Suppressor macrophage (primary cell): ENCODE measurements at regions not wholly inside any gene's neighbourhood (a gene's known extent, or its start where the extent isn't known, plus 50 kb on each side); places are given as distances from the start of the nearest gene placed in this dataset.

Source experiments
- DNase-seq, 4 experiments: peaks; one replicate each; pipeline ENCODE4 v3.0.0-alpha.2; 2020 to 2022

DNA sequence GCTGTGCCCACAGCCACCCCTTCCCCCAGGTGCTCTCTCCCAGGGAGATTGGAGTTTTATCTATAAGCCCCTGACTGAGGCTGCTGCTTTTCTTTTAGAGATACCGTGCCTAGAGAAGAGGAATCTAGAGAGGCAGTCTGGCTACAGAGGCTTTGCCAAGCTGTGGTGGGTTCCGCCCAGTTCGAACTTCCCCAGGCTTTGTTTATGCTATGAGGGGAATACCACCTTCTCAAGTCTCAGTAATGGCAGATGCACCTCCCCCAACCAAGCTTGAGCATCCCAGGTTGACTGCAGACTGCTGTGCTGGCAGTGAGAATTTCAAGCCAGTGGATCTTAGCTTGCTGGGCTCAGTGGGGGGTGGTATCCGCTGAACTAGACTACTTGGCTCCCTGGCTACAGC is 157.4 kb downstream of the CAAP1 start:
- DNase-seq, result no peak

GRCh38 chr9:26729187-26729586 is 163.4 kb downstream of the CAAP1 start:
- no peak for DNase-seq

DNA sequence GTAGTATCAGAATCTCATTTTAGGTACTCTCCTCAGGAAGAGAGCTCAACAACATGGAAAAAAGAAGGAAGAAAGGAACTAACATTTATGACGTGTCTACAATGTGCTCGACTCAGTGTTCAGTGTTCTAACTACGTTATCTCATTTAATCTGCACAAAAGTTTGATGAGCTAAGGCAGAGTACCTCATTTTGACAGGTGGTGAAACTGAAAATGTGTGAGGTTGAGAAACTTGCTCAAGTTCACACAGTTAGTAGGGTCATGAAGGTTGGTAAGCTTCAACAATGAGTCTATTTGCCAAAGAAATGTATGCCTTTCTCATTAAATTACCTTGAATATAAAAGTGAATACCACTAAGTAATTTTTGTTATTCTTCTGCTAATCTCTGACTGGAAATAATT is 165.1 kb downstream of the CAAP1 start:
- no peak for DNase-seq

- DNase-seq, result no peak
Measured at GRCh38 chr9:26725573-26725972, 167.0 kb downstream of the CAAP1 start.

DNA sequence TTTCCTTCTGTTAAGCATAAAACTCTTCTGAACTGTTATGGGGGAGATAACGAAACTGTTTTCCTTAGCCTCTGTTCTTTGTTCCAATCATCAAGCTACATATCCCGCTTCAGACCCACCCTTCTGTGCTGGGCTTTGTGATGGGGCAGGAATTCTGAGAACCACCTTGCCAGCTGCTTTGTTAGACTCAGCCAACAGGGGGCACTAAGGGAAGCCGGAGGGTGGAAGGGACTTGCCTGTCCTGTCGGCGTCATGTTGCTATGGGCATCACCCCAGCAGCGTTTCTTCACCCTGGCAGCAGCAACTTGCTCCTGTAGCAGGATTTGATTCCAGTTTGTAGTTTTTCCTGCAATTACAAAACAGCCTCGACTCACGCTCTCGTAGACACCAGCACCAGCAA is 169.1 kb downstream of the CAAP1 start:
- DNase-seq, result peak in 3 of 4 experiments; percentile 17 to 47 (median 43)

DNA sequence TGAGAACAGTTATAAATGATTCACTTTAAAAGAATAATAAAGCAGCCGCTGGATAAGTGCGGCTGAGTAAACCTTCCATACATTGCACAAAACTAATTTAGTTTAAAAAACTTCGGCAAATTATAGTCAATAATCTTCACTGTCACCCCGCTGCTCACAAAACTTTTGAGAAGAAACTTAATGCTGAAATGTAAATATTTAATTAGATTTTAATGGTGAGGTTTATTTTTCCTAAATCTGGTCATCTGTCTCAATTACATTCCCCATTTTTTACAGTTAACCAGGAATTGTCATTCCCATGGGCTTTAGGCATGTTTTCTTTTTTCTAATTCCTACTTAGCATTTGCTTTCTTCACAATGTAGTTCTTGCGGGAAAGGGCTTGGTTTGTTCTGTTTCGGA is 169.8 kb downstream of the CAAP1 start:
- DNase-seq, result no peak

DNA sequence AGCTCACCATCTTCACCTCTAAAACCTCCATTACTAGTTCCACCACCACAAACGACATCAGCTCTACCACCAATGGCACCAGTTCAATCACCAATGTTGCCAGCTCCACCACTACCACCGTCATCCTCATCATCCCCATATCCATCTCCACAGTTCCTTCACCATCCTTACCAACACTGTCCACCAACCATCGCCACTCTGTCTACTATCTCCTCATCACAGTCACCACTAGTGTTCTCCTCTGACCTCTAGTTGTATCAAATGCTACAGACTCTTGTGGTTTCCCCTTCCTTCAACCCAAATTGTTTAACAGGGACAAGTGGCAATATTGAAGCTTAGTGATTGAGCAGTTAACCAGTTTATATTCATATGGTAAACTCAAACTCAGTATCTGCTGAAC is 182.6 kb downstream of the CAAP1 start:
- DNase-seq, result no peak

GRCh38 chr9:26706223-26706622 is 186.4 kb downstream of the CAAP1 start:
- DNase-seq, result no peak

DNA sequence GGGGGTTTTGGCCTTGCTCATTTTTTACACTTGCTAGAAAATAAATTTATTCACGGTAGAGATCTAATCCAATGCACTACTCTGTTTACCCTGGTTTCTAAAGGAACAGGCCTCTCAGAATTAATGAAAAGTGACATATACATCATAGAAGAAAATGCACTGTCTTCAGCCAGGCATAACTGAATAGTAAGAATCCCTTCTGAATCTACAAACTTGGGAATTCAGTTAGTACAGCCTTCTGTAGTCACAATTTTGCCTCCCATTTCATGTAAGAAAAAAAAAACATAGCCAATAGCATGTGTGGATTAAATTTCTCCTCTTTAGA is 197.3 kb downstream of the CAAP1 start:
- no peak for DNase-seq

GRCh38 chr9:26694381-26695297 is 198.0 kb downstream of the CAAP1 start:
- no peak for DNase-seq

GRCh38 chr9:26689041-26689440 is 203.6 kb downstream of the CAAP1 start:
- DNase-seq, result no peak

GRCh38 chr9:26687421-26687820 is 205.2 kb downstream of the CAAP1 start:
- peak in 1 of 4 experiments; percentile 5 for DNase-seq

DNA sequence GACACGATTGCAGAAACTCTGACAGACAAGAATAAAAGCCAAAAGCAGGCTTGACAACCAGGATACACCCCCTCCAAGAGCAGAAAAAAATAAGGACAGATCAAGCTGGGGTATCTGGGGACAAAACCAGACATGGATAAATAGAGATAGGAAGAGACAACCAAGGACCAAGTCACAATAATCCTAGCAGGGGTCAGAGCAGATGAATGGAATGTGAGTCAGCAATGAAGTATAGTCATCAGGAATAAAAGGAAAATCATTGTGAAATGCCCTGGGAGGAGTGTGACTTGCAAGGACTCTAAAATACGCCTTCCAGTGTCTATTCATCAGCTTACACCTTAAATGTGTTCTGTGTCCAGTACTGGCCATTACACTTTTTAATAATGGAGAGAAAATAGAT is 206.8 kb downstream of the CAAP1 start:
- no peak for DNase-seq

GRCh38 chr9:26684029-26684428 is 208.6 kb downstream of the CAAP1 start:
- no peak for DNase-seq

DNA sequence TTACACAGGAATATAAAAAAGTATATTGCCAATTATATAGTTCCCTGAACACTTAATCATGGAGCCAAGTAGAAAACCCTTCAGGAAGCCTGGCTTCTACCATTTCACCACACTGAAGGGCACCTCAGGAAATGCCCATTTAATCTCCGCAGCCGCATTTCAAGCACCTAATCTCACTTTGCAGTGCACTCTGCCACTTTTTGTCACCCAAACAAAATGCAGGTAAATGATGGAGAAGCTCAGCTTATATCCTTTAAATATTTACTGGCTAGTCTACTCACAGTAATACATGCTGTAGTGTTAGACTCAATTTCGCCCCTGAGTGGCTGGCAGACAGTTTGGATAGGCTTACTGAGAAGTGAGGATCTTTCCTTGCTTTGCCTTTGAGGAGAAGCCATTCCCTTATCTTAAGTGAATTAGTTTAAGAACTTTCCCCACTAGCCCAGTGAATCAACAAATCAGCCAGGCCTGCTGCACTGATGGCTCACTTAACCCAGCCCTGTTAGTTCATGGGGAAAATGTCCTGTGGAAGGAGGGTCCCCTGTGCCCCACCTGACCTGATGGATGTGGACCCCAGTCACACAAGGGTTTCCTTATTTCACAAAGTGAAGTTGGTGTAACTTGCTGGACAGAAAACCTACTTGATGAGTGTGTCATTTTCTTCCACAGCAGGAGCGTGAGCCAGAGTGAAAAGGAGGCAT is 209.7 kb downstream of the CAAP1 start:
- DNase-seq, result no peak

DNA sequence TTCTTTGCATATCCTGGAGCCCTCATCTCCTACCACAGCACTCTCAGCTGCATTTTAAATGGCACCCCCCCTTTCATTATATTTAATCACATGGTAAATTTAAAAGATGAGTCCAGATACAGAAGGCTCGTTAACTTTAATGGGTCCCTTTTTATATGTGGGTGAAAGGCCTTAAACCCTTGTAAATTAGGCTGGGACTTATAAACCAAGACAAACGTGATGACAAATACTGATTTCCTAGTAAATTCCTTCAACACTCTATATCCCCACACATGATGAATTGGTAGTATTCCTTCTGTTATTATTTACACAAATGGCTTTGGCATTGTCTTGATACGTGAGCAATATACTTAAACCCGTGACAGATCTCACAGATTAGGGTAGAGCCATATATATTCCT is 210.6 kb downstream of the CAAP1 start:
- DNase-seq, result no peak

- DNase-seq, result no peak
Measured at GRCh38 chr9:26677965-26678706, 214.5 kb downstream of the CAAP1 start.

GRCh38 chr9:26675035-26675434 is 217.6 kb downstream of the CAAP1 start:
- no peak for DNase-seq

GRCh38 chr9:26673261-26673660 is 219.3 kb downstream of the CAAP1 start:
- DNase-seq, result no peak

- DNase-seq, result peak in 1 of 4 experiments; percentile 6
Measured at GRCh38 chr9:26669701-26670670, 222.6 kb downstream of the CAAP1 start.

DNA sequence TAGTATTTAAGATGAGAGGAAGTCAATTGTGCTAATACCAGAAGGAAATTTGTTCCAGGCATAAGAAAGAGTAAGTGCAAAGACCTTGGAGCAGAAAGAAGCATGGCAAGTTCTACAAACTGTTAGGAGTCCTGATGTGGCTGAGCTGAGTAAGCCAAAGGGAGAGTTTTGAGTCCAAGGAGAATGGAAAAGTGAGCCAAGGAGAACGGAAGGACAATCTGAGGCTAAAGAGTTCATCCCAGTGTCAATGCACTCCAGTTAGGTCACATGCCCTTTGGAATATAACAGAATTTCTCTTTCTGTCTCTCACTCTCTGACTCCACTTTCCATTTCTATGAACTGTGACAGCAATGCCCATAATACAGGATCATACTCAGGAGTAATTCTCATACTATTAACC is 224.7 kb downstream of the CAAP1 start:
- DNase-seq, result no peak

- DNase-seq, result no peak
Measured at GRCh38 chr9:26665666-26666065, 226.9 kb downstream of the CAAP1 start.
